ENCODE measurements at regions not wholly inside any gene's neighbourhood (a gene's known extent, or its start where the extent isn't known, plus 50 kb on each side); places are given as distances from the start of the nearest gene placed in this dataset.

DNA sequence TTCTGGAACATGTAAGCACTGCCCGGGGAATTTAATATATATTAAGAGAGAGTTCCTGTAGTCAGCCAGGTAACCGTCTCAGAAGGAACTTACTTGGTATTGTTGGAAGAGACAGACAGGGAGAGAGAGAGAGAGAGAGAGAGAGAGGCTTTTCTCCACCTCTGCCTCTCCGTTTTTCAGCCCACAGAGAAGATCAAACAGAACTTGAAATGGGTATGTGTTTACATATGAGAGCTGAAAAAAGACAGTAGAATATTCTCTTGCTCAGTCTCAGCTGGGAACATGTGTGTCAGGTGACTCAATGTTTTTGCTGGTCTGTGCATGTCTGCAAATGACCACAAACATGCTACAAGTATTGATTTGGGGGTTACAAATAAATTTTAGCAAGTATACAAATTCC lies 81.9 kb downstream of the MAGED1 start:
- H3K27ac ChIP-seq (ENCODE audit: low read depth, low read length, poor library complexity, severe bottlenecking): no peak overlapping the region
- H3K9me2 ChIP-seq (ENCODE audit: insufficient read depth, low read length): no peaks in the 10 kb centered on the region
- TF ChIP-seq CTCF (conservative IDR thresholded peaks at IDR 0.05; ENCODE audit: low read length) (no peak), EZH2phosphoT487 (IDR thresholded peaks at IDR 0.05; ENCODE audit: borderline replicate concordance, low read depth, low read length) (no peak)
- ChIA-PET CTCF (ENCODE audit: unreplicated experiment) (no interaction called here), POLR2A (no interaction called here)
- H2AFZ ChIP-seq (ENCODE audit: low read length): no peak overlapping the region
- H3K4me2 ChIP-seq (ENCODE audit: low read length): no peak overlapping the region
- no peaks in the 10 kb centered on the region for H3K9me3 ChIP-seq (ENCODE audit: low read length)
- no peaks in the 10 kb centered on the region for H3K4me1 ChIP-seq (ENCODE audit: insufficient read depth, low read length, poor library complexity, severe bottlenecking)
- no TSS peak for BruUV-seq (replicated peaks)
- intact Hi-C loops (cut with micrococcal nuclease; ENCODE audit: unreplicated experiment): no loop called here
- H3K36me3 ChIP-seq (ENCODE audit: insufficient read depth, low read length): no peaks in the 10 kb centered on the region
- no peak overlapping the region for H3K4me3 ChIP-seq (ENCODE audit: low read depth, low read length, poor library complexity, severe bottlenecking)
- no peaks in the 10 kb centered on the region for H3K79me2 ChIP-seq (ENCODE audit: insufficient read depth, low read depth, low read length)
- DNase-seq (ENCODE audit: low spot score): no peak
- no peaks in the 10 kb centered on the region for H4K20me1 ChIP-seq (ENCODE audit: insufficient read depth, low read length)

- ChIA-PET POLR2A (no interaction called here), CTCF (ENCODE audit: unreplicated experiment) (no interaction called here)
- intact Hi-C loops (cut with micrococcal nuclease; ENCODE audit: unreplicated experiment): no loop called here
- Histone ChIP-seq H3K79me2 (ENCODE audit: insufficient read depth, low read depth, low read length) (no peaks in the 10 kb centered on the region), H3K4me1 (ENCODE audit: insufficient read depth, low read length, poor library complexity, severe bottlenecking) (no peaks in the 10 kb centered on the region), H3K27ac (ENCODE audit: low read depth, low read length, poor library complexity, severe bottlenecking) (no peak overlapping the region), H3K36me3 (ENCODE audit: insufficient read depth, low read length) (no peaks in the 10 kb centered on the region), H3K9me2 (ENCODE audit: insufficient read depth, low read length) (no peaks in the 10 kb centered on the region), H4K20me1 (ENCODE audit: insufficient read depth, low read length) (no peaks in the 10 kb centered on the region), H2AFZ (ENCODE audit: low read length) (no peak overlapping the region), H3K4me2 (ENCODE audit: low read length) (no peak overlapping the region), H3K4me3 (ENCODE audit: low read depth, low read length, poor library complexity, severe bottlenecking) (no peak overlapping the region), H3K9me3 (ENCODE audit: low read length) (no peaks in the 10 kb centered on the region)
- DNase-seq (ENCODE audit: low spot score): no peak
- no peak for TF ChIP-seq EZH2phosphoT487 (IDR thresholded peaks at IDR 0.05; ENCODE audit: borderline replicate concordance, low read depth, low read length)
- no TSS peak for BruUV-seq (replicated peaks)
Observed at GRCh38 chrX:51975811-51976210, 82.4 kb downstream of the MAGED1 start.

DNA sequence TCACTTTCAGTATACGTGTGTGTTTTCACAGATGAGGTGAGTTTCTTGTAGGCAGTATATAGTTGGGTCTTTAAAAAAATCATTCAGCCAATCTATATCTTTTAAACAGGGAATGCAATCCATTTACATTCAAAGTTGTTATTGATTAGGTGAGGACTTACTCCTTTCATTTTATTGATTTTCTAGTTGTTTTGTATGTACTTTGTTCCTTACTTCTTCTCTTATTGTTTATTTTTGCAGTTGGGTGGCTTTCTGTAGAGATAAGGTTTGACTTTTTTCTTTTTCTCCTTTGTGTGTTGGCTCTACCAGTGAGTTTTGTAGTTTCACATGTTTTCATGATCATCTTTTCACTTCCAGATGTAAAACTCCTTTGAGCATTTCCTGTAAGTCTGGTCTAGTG lies 83.1 kb downstream of the MAGED1 start:
- no peaks in the 10 kb centered on the region for H3K4me1 ChIP-seq (ENCODE audit: insufficient read depth, low read length, poor library complexity, severe bottlenecking)
- TF ChIP-seq EZH2phosphoT487 (IDR thresholded peaks at IDR 0.05; ENCODE audit: borderline replicate concordance, low read depth, low read length) (no peak), CTCF (conservative IDR thresholded peaks at IDR 0.05; ENCODE audit: low read length) (no peak)
- no peak overlapping the region for H3K27ac ChIP-seq (ENCODE audit: low read depth, low read length, poor library complexity, severe bottlenecking)
- no peak for DNase-seq (ENCODE audit: low spot score)
- BruUV-seq (replicated peaks): no TSS peak
- intact Hi-C loops (cut with micrococcal nuclease; ENCODE audit: unreplicated experiment): no loop called here
- no peaks in the 10 kb centered on the region for H3K9me3 ChIP-seq (ENCODE audit: low read length)
- H4K20me1 ChIP-seq (ENCODE audit: insufficient read depth, low read length): no peaks in the 10 kb centered on the region
- H2AFZ ChIP-seq (ENCODE audit: low read length): no peak overlapping the region
- CTCF ChIA-PET (ENCODE audit: unreplicated experiment): no interaction called here
- H3K79me2 ChIP-seq (ENCODE audit: insufficient read depth, low read depth, low read length): no peaks in the 10 kb centered on the region
- no peaks in the 10 kb centered on the region for H3K9me2 ChIP-seq (ENCODE audit: insufficient read depth, low read length)
- POLR2A ChIA-PET: no interaction called here
- H3K4me2 ChIP-seq (ENCODE audit: low read length): no peak overlapping the region
- H3K36me3 ChIP-seq (ENCODE audit: insufficient read depth, low read length): no peaks in the 10 kb centered on the region
- no peak overlapping the region for H3K4me3 ChIP-seq (ENCODE audit: low read depth, low read length, poor library complexity, severe bottlenecking)

Measured in OCI-LY7 (cell line).